ENCODE measurements at regions not wholly inside any gene's neighbourhood (a gene's known extent, or its start where the extent isn't known, plus 50 kb on each side); places are given as distances from the start of the nearest gene placed in this dataset.

GRCh38 chr3:31051226-31051625 is 156.8 kb upstream of the GADL1 start:
- no peak for TF ChIP-seq CTCF (IDR thresholded peaks at IDR 0.05; ENCODE audit: low read length)
- no peak for TF ChIP-seq EZH2 (IDR thresholded peaks at IDR 0.05; ENCODE audit: borderline replicate concordance, low read length)
